HG03460 (cell line): ENCODE measurements at regions not wholly inside any gene's neighbourhood (a gene's known extent, or its start where the extent isn't known, plus 50 kb on each side); places are given as distances from the start of the nearest gene placed in this dataset.

Experiments used
- ATAC-seq: cut with Tn5 transposase; IDR thresholded peaks from one replicate; pipeline ENCODE4 v1.9.1; 2021; ENCODE audit not compliant: unreplicated experiment

DNA sequence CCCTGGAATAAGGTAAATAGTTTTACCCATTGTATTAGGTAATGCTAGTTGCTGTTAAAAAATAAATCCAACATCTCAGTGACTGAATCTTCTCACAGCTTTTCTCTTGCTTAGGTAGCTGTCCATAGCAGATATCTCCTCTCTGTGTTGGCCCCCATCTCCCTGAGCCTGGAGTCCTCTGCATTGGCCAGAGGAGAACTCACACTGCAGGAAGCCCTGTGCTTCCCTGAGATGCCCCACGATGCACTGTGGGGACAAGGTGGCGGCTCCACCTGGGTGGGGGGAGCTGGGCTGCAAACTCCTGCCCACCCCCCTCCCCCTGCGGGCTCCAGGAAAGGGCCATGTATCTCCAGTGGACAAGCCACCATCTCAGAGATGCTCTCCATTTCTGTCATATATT is 80.4 kb upstream of the SALL3 start:
- no peak for ATAC-seq

DNA sequence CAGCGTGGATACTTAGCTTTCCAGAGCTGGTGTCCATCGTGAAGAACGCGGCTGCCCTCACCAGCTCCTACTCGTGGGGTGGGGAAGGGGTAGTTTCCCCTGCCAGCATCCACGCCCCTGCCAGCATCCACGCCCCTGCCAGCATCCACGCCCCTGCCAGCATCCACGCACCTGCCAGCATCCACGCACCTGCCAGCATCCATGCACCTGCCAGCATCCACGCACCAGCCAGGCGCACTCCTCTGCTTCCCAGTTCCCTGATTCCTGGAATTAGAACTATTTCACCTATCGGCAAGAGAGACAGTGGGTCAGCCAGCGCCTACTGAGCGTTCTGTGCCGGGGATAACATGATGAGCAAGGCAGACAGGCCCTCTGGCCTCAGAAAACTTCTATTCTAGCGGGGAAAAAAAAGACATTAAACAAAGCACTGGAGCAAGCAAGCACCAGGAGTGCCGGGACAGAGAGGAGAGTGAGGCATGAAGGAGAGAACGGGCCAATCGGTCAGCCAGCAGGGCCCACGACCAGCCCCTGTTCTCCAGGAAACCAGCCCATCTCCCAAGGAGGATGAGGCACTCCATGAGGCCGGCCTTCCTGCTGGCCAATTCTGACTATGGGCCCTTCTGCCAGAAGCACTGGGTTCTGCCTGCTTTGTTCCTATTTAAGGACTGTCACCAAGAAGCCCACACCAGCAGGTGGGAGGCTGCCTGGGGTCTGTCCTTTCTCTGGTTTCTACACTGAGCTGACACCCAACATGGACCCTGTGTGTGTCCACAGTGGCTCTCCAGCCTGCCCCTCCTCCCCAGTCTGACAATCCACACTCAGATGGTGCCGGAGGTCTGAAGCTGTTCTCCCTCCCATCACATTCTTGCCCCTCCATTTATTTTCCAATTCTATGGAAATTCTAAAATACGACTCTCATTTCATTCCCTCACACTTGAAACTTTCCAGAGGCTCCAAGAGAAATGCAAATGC is 78.4 kb upstream of the SALL3 start:
- no peak for ATAC-seq

DNA sequence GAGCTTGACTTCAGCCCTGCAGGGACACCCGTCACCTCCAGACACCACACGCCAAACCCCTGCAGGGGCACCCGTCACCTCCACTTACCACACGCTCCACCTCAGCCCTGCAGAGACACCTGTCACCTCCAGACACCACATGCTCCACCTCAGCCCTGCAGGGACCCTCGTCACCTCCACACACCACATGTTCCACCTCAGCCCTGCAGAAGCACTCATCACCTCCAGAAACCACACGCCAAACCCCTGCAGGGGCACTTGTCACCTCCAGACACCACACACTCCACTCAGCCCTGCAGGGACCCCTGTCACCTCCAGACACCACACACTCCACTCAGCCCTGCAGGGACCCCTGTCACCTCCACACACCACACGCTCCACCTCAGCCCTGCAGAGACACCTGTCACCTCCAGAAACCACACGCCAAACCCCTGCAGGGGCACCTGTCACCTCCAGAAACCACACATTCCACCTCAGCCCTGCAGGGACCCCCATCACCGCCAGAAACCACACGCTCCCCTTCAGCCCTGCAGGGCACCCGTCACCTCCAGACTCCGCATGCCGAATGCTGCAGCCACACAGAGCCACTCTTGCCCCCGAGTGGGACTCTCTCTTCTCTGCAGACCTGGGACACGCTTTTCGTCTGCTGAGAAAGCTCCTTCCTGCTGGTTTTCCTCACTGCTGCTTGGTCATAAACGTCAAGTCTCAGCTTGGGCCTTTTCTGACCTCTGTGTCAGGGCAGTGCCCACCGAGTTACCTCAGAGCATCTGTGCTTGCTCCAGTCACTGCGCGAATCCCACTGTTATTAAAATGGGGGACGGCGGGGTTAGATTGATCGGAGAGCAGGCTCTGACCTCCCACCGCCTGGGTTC is 77.5 kb upstream of the SALL3 start:
- ATAC-seq = no peak

DNA sequence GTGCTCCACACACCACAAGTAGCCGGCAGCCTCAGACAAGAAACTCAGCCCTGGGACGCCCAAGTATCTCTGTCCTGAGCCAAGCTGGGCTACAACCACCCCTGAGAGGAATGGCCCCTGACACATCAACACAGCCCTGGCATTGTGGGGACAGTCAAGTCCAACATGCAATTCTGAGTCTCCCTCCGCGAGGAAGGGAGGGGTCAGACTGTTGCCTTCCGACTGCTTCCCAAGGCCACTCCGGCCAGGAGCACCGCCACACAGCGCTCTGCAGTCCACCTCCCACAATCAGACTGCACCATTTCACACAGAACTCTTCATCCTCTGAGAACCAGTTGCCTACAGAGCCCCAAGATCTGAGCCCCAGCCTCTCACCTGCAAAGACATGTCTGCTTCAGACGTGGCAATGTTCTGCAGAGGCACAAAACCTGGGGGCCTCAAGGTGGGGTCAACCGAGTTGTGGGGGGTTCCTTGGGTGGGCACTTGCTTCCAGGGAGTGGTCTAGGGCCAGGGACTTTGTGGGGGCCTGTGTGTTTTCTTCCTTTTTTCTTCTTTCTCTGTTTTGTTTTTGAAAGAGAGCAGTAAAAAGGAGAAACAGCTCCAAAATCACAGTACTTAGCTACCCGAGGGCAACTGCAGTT is 76.7 kb upstream of the SALL3 start:
- no peak for ATAC-seq

DNA sequence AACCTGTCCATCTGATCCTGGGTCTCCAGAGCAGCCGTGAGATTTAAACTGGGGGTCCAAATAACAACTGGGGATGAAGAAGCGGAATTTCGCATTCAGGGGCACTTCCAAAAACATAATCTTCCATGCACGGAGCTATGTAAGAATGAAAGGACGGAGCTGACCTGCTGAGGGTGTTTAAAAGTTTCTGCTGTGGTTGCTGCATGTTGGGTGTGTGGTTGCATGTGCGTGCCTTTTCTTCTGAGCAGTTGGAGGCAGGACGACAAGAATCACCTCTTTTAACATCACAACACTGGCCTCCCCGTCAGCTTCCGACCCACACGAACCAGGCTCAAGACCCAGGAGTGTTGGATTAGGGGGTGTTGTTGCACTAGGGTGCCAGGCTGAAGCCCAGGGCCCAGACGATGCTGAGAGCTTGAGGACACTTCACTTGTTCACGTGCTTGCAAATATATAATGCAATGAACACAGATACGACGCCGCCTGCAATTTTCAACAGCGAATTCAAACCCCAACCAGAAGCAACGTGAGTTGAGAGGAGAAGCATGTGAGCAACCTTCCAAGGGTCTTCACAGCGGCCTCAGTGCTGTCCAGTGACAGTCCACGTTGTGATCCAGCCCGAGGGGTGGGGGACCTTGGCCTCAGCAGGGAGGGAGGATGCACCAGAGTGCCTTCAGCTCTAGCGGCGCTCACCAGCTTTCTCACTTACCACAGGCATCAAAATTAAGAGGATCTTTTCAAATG is 76.0 kb upstream of the SALL3 start:
- no peak for ATAC-seq

DNA sequence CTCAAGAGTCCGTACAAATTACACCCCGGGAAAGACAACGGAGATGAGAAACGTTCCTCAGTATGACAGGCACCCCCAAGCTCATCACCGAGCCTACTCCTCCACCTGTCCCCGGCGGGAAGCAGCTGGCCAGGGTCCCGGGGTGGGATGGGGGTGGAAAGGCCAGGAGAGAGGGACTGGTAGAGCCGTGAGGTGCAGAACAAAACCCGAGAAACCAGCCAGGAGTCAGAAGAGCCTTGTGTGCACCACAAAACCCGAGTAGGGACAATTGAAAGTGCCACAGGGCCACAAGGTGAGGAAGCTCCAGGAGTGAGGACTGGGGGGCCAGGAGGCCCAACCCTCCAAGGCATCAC is 75.5 kb upstream of the SALL3 start:
- no peak for ATAC-seq

DNA sequence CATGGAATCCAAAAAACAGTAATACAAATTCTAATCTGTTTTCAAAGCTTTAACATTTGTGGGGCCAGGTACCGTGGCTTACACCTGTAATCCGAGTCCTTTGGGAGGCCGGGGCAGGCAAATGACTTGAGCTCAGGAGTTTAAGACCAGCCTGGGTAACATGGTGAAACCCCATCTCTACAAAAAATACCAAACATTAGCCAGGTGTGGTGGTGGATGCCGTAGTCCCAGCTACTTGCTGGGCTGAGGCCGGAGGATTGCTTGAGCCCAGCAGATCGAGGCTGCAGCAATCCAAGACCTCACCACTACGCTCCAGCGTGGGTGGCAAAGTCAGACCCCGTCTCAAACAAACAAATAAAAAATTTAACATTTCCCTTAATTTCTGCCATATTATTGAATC is 74.3 kb upstream of the SALL3 start:
- ATAC-seq = no peak

DNA sequence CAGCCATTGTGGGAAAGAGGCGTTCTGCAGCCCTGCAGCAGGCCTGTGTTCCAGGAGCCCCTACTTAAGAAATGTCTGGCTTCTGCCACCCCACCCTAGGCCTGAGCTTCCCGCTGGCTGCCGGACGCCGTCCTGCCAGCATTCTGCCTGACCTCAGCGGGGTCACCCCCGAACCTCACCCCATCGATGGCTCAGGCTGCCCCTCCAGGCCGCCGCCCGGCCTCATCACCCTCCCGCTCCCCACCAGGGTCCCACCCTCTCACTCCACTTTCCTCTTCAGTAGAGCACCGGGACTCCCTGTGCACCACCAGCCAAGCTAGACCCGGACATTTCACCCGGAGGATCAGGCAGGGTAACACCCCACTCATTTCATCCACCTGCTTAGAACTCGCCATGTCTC is 73.6 kb upstream of the SALL3 start:
- no peak for ATAC-seq

DNA sequence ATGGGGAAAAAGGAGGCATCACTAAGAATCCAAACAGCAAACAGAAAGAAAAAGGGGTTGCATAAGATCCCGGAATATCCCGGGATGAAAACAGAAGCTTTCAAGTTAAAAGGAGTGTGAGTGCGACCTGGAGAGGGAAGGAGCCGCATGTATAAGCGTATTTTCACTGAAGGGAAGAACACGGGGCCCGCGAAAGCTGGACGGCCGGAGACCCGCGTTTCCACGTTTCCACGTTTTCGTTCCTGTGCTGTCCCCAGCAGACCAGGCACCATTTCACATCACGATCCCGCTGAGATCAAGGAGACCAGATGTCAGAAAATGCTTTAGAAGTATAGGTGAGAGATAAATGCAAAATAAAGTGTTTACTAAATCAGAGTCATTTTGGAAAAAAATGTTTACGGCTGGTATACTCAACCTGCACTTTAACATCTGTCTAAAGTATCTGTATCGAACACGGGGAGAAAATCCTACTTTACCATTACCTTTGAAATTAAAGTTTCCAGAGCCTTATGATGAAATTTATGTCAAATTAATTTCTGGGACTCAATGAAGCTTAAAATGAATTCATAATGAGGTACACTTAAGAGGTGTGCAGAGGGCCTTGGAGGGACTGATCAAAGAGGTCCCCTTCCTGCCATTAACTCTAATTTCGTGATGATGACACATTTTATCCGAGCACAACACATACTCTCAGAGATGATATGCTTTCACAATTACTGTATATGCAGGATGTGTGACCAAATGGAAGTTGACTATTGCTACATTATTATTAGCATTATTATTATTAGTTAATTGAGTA is 71.0 kb upstream of the SALL3 start:
- no peak for ATAC-seq

DNA sequence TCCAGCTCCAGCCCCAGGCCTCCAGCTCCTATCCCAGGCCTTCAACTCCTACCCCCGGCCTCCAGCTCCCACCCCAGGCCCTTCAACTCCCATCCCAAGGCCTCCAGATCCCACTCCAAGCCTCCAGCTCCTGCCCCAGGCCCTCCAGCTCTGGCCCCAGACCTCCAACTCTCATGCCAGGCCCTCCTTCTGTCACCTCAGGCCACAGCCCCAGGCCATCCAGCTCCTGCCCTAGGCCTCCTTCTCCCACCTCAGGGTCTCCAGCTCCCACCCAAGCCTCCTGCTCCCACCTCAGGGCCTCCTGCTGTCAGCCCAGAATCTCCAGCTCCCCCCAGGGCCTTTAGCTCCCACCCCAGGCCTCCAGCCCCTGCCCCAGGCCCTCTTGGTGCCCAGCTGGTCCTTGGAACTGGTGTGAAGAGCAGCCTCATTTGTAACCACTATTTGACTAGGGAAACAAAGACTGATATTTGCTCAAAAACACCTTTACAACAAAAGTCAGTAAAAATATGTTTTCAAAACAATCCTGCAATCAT is 67.8 kb upstream of the SALL3 start:
- no peak for ATAC-seq

DNA sequence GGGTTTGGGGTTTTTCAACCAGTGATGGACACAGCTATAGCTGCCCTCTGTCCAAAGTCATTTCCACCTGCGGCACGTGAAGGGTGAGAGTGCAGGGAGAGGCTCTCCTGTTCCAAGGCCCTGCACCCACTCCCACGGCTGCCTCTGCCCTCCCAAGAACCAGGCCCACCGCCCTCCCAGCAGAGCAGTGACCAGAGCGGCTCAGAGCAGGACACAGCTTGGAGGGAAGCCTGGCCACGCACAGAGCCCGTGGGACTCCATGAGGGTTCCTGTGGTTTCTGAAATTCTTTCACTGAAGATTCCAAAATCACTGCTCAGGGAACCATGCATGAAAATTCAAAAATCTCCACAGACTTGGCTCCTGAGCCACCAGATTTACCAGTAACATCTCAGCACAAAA is 67.3 kb upstream of the SALL3 start:
- no peak for ATAC-seq

DNA sequence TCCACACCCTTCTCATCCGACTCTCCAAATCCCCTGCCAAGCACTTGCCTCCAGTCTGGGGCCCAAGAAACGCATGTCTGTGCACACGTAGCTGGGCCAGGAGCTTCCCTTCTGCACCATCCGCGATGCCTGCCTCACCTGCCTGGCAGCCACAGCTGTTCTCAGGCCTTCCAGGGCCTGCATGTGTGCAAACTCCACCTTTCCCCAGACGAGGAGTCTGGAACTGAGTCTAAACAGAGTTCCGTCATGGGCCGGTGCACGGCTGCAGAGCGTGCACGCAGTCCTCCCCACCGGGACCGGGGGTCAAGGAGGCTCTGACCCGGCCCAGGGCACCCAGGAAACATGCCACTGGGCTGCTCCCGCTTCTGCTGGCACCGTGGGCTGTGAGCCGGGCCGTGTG is 66.8 kb upstream of the SALL3 start:
- no peak for ATAC-seq

DNA sequence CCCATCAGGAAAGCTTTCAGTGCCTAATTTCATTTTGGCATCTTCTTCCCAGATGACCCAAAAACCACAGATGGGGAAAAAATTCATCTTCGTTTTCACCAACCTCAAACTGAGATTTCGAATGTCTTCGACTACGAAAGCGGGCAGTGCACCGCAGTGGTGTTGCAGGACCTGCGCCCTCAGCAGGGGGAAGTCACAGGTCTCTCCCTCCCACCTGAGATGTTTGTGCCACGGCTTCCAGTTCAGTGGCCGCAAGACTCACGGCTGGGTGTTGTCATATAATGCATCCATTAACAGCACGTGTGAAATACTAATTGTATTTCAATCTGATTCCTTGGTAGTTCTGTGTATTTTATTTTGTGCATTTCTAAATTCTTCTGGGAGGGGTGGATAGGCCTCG is 66.2 kb upstream of the SALL3 start:
- no peak for ATAC-seq

DNA sequence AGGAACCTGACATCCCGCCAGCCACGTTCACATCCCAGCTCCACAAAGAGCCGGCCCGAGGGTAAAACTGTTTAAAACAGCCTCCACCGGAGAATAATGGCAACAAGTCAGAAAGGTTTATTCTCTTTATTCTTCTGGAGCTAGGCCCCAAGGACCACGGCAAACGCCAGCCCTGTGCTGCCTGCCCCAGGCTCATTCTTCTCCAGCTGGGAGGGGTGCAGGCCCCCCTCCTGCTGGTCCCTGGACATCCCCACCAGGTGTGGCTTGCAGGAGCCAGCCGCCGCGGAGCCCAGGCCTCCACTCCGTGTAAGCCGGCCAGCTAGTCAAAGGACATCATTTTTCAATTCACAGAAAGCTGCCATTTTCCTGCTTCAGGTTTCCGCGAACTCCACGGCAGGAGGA is 65.8 kb upstream of the SALL3 start:
- no peak for ATAC-seq

DNA sequence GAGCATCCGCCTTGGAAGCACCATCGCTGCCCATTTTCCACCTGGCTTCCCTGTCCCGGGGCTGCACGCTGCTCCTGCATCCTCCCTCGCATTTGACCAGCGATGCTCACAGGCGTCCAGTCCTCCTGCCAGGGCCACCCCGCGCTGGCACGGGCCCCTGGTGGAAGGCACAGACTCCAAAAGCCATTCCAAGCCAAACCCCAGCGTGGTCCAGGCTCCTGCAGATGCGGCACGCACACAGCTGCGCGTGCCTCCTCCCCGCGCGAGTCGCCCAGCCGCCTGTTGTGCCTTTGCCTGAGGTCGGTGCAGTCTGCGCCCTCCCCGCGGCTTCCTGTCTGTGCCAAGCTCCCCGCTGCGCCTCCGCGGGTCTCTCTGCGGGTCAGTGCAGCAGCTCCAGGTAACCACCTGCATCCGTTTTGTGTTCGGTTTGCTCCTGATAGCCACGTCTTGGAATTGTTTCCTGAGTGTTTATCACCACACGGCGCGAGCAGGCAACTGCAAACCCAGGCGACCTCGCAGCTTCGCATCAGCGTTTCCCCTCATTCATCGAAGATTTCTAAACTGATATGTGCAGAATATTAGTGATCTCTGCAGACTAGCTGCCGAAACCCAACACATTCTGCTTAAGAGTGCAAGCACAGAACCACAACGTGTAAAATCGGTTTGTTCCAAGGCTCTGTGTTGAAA is 65.2 kb upstream of the SALL3 start:
- ATAC-seq = no peak

DNA sequence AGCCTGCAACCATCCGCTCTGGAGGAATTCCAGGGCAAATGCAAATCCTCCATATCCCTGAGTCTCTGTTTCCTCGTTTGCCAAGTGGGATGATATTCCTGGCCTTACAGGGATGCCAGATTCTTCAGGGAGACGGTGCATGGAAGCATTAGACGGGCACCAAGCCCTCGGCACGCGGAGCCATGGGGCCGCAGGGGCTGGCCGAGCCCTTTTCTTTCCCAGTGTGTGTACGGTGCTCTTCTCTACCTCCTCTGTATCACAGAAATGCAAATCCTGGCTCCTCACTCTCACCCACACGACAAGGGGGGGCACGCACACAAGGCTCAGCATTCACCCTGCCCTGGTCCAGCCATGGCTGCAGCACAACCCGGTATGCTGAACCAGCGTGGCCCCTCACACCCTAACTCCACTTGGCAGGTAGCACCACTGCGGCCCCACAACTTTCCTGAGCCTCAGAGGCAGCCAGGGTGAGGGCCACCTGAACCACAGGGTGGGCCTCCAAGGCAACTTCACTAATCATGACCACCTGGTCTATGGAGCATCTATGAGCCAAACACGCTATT is 64.1 kb upstream of the SALL3 start:
- no peak for ATAC-seq

DNA sequence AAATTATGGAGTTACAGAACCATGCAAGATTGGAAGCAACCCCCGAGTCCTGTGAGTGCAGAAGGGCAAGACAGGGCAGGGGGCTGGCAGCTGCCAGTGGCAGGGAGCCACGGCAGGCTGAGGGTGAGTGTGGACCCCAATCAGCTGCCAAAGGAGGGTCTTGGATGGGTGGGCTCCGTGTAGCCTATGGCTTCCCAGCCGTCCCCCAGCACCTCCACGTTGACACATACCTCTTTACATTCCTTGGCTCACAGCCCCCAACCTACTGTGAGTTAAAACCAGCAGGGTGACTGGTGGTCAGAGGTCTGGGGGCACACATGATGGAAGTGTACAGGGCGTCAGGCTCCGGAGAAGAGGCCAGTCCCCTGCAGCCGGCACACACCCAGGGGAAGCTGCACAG is 60.9 kb upstream of the SALL3 start:
- no peak for ATAC-seq

DNA sequence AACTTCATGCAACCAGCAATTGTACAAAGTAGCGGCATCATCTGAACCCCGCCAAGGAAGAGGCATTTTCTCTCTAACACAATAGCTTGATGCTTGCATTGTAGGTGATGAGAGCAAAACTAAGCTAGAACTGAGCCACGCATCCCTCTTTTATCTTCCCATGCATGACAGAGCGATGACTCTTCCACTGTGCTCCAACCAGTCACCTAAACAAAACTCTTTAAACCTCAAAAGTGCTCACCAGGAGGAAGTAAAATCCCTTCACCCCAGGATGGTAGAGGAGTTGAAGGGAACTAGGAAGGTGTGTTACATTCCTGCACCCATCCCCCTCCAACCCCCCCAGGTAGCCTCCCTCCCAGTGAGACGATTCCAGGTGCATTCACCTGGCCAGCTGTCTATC is 59.7 kb upstream of the SALL3 start:
- no peak for ATAC-seq
